HEK293 (cell line): ENCODE measurements at regions not wholly inside any gene's neighbourhood (a gene's known extent, or its start where the extent isn't known, plus 50 kb on each side); places are given as distances from the start of the nearest gene placed in this dataset.

Experiments used
- ATF2 ChIP-seq: fragments of 450-650 bp; formaldehyde crosslinking; IDR thresholded peaks from 2 replicates; pipeline ENCODE4 v1.5.1; 2016; ENCODE audit warnings: missing biosample characterization, missing genetic modification characterization, low read depth
- CTCF ChIP-seq: fragments of 450-650 bp; formaldehyde crosslinking; IDR thresholded peaks from 2 replicates; pipeline ENCODE4 v1.5.1; 2016; ENCODE audit warnings: missing biosample characterization, missing genetic modification characterization
- YY1 ChIP-seq: fragments of 450-650 bp; formaldehyde crosslinking; IDR thresholded peaks from 2 replicates; pipeline ENCODE4 v1.5.1; 2018; ENCODE audit warnings: missing biosample characterization, missing genetic modification characterization
- ZNF121 ChIP-seq: fragments of 450-650 bp; formaldehyde crosslinking; IDR thresholded peaks from 2 replicates; pipeline ENCODE4 v1.5.1; 2016; ENCODE audit warnings: missing biosample characterization, missing genetic modification characterization
- ZNF211 ChIP-seq: fragments of 450-650 bp; formaldehyde crosslinking; IDR thresholded peaks from 2 replicates; pipeline ENCODE4 v1.5.1; 2016; ENCODE audit warnings: low read depth, missing biosample characterization, missing genetic modification characterization
- ZNF548 ChIP-seq: fragments of 450-650 bp; formaldehyde crosslinking; IDR thresholded peaks from 2 replicates; pipeline ENCODE4 v1.5.1; 2016; ENCODE audit warnings: missing biosample characterization, missing genetic modification characterization
- ZNF639 ChIP-seq: fragments of 450-650 bp; formaldehyde crosslinking; IDR thresholded peaks from 2 replicates; pipeline ENCODE4 v1.5.1; 2016; ENCODE audit warnings: missing biosample characterization, missing genetic modification characterization

- TF ChIP-seq CTCF (no peak), ZNF211 (tag by site-specific recombination) (no peak), ATF2 (tag by site-specific recombination) (no peak), ZNF548 (tag by site-specific recombination) (no peak), ZNF121 (tag by site-specific recombination) (no peak), YY1 (no peak), ZNF639 (no peak)
Measured at GRCh38 chr1:168892931-168893330, 163.9 kb upstream of the DPT start.
